Stimulated activated effector memory CD8-positive, alpha-beta T cell treated with anti-CD3 and anti-CD28 coated beads, Interleukin-12 subunit alpha, Interleukin-12 subunit beta, amount 100 ng/mL, for 72 hours (primary cell): ENCODE measurements at regions not wholly inside any gene's neighbourhood (a gene's known extent, or its start where the extent isn't known, plus 50 kb on each side); places are given as distances from the start of the nearest gene placed in this dataset.

Experiments used
- ATAC-seq: fragments of 150-1000 bp; cut with Tn5 transposase; 2 replicates; pipeline ENCODE4 v1.10.0; 2021
- DNase-seq, 2 donors: peaks; one replicate each; pipeline ENCODE4 v3.0.0; 2021 to 2022; ENCODE audit warnings: low spot score in 2 of 2
- H3K27ac Mint-ChIP-seq: one replicate; pipeline ENCODE4 v1.8.0; 2022; ENCODE audit warnings: mild to moderate bottlenecking, mixed read lengths
- H3K36me3 Mint-ChIP-seq: one replicate; pipeline ENCODE4 v1.8.0; 2022; ENCODE audit warnings: mild to moderate bottlenecking, mixed read lengths
- H3K4me1 Mint-ChIP-seq: one replicate; pipeline ENCODE4 v1.8.0; 2022; ENCODE audit warnings: mixed read lengths
- H3K4me3 Mint-ChIP-seq: one replicate; pipeline ENCODE4 v1.8.0; 2022; ENCODE audit warnings: mild to moderate bottlenecking, mixed read lengths
- H3K9me3 Mint-ChIP-seq: one replicate; pipeline ENCODE4 v1.8.0; 2022; ENCODE audit warnings: mixed read lengths

GRCh38 chr7:145986248-145986874 is 130.2 kb upstream of the CNTNAP2 start:
- DNase-seq (no peak), ATAC-seq (no peak)
- H3K27ac Mint-ChIP-seq, result no peak overlapping the region
- H3K9me3 Mint-ChIP-seq, result peaks cover 5% of the 10 kb centered on the region
- no peaks in the 10 kb centered on the region for H3K4me1 Mint-ChIP-seq
- no peaks in the 10 kb centered on the region for H3K36me3 Mint-ChIP-seq
- no peak overlapping the region for H3K4me3 Mint-ChIP-seq

- no peak overlapping the region for H3K4me3 Mint-ChIP-seq
- no peak overlapping the region for H3K27ac Mint-ChIP-seq
- H3K9me3 Mint-ChIP-seq, result peaks cover 6% of the 10 kb centered on the region
- DNase-seq (no peak), ATAC-seq (no peak)
- no peaks in the 10 kb centered on the region for H3K36me3 Mint-ChIP-seq
- H3K4me1 Mint-ChIP-seq, result no peaks in the 10 kb centered on the region
Observed at GRCh38 chr7:145978769-145979168, 137.8 kb upstream of the CNTNAP2 start.

GRCh38 chr7:145959981-145960380 is 156.6 kb upstream of the CNTNAP2 start:
- Mint-ChIP-seq H3K4me1 (no peaks in the 10 kb centered on the region), H3K36me3 (no peaks in the 10 kb centered on the region), H3K27ac (no peak overlapping the region), H3K4me3 (no peak overlapping the region), H3K9me3 (peaks cover 14% of the 10 kb centered on the region)
- ATAC-seq, result no peak
- no peak for DNase-seq

GRCh38 chr7:145957160-145957890 is 159.3 kb upstream of the CNTNAP2 start:
- Mint-ChIP-seq H3K36me3 (no peaks in the 10 kb centered on the region), H3K4me1 (no peaks in the 10 kb centered on the region), H3K4me3 (no peak overlapping the region), H3K27ac (no peak overlapping the region), H3K9me3 (peaks cover 7% of the 10 kb centered on the region)
- ATAC-seq (no peak), DNase-seq (no peak)

DNA sequence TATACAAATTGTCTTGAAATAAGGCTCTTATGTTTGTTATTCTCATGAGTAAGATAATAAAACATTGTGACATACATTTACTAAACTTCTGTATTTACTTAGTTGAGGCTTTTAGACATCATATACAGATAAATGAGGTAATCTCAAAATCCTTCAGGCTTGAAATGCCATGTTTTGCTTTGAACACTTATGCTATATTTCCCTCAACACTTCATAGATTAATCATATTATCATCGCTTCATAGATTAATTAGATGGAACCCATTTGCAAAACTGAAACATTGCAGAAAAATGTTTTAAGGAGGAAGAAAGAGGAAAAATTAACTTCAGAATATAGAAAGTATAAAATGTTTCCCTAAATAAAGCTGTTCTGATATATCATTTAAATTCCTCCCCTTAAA is 165.0 kb upstream of the CNTNAP2 start:
- ATAC-seq (no peak), DNase-seq (no peak)
- H3K4me1 Mint-ChIP-seq, result no peaks in the 10 kb centered on the region
- H3K27ac Mint-ChIP-seq, result no peak overlapping the region
- H3K9me3 Mint-ChIP-seq, result peaks cover 15% of the 10 kb centered on the region
- H3K4me3 Mint-ChIP-seq, result no peak overlapping the region
- H3K36me3 Mint-ChIP-seq, result no peaks in the 10 kb centered on the region

GRCh38 chr7:145928937-145929336 is 187.7 kb upstream of the CNTNAP2 start:
- no peaks in the 10 kb centered on the region for H3K4me1 Mint-ChIP-seq
- H3K9me3 Mint-ChIP-seq, result peaks cover 20% of the 10 kb centered on the region
- no peak overlapping the region for H3K4me3 Mint-ChIP-seq
- ATAC-seq, result no peak
- DNase-seq, result no peak
- no peaks in the 10 kb centered on the region for H3K36me3 Mint-ChIP-seq
- H3K27ac Mint-ChIP-seq, result no peak overlapping the region

GRCh38 chr7:145919712-145920111 is 196.9 kb upstream of the CNTNAP2 start:
- Mint-ChIP-seq H3K27ac (no peak overlapping the region), H3K4me3 (no peak overlapping the region), H3K36me3 (no peaks in the 10 kb centered on the region), H3K9me3 (peaks cover 23% of the 10 kb centered on the region), H3K4me1 (no peaks in the 10 kb centered on the region)
- ATAC-seq (no peak), DNase-seq (no peak)

GRCh38 chr7:145916776-145917175 is 199.8 kb upstream of the CNTNAP2 start:
- Mint-ChIP-seq H3K4me1 (no peaks in the 10 kb centered on the region), H3K36me3 (no peaks in the 10 kb centered on the region), H3K27ac (no peak overlapping the region), H3K4me3 (no peak overlapping the region), H3K9me3 (peaks cover 23% of the 10 kb centered on the region)
- no peak for ATAC-seq
- DNase-seq, result no peak

DNA sequence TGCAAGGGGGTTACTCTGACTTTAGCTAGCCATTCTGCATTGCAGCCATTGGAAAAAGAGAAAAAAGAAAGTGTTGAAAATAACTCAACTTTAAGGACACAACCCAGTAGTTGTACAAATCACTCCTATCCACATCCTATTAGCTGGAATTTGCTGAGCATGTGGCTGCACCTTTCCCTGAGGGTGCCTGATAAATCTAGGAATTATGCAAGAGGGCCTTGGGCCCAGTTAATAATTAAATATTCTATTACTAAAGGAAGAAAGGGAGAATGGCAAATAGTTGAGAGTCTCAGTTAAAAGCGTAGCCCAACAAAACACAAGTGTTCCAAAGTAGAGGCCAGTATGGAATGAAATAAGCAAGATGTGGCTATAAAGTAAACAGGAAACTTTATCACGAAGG is 200.9 kb upstream of the CNTNAP2 start:
- ATAC-seq (no peak), DNase-seq (no peak)
- H3K27ac Mint-ChIP-seq, result no peak overlapping the region
- H3K4me1 Mint-ChIP-seq, result no peaks in the 10 kb centered on the region
- no peak overlapping the region for H3K4me3 Mint-ChIP-seq
- peaks cover 23% of the 10 kb centered on the region for H3K9me3 Mint-ChIP-seq
- H3K36me3 Mint-ChIP-seq, result no peaks in the 10 kb centered on the region

- no peak overlapping the region for H3K27ac Mint-ChIP-seq
- no peaks in the 10 kb centered on the region for H3K4me1 Mint-ChIP-seq
- H3K36me3 Mint-ChIP-seq, result no peaks in the 10 kb centered on the region
- H3K9me3 Mint-ChIP-seq, result peaks cover 10% of the 10 kb centered on the region
- H3K4me3 Mint-ChIP-seq, result no peak overlapping the region
- ATAC-seq (no peak), DNase-seq (no peak)
Observed at GRCh38 chr7:145909991-145910513, 206.5 kb upstream of the CNTNAP2 start.

GRCh38 chr7:145903658-145904057 is 212.9 kb upstream of the CNTNAP2 start:
- no peak overlapping the region for H3K27ac Mint-ChIP-seq
- no peaks in the 10 kb centered on the region for H3K4me1 Mint-ChIP-seq
- no peak for DNase-seq
- no peaks in the 10 kb centered on the region for H3K36me3 Mint-ChIP-seq
- peaks cover 20% of the 10 kb centered on the region for H3K9me3 Mint-ChIP-seq
- ATAC-seq, result no peak
- H3K4me3 Mint-ChIP-seq, result no peak overlapping the region

DNA sequence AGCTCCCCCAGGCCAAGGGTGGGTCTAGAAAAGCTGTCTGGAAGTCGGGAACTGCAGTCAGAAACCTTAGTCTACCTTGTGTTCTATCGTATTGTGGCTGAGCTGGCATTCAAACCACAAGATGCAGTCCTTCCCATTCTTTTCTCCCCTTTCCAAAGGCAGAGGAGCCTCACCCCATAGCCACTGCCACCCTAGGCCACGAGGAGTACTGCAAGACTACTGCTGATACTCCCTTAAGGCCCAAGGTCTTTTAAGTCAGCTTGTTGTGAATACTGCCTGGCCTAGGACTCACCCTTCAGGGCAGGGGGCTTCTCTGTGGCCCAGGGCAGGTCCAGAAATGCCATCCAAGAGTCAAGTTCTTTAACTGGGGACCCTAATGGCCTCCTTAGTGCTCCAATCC is 214.5 kb upstream of the CNTNAP2 start:
- Mint-ChIP-seq H3K4me1 (no peaks in the 10 kb centered on the region), H3K27ac (no peak overlapping the region), H3K4me3 (no peak overlapping the region), H3K9me3 (peaks cover 29% of the 10 kb centered on the region), H3K36me3 (no peaks in the 10 kb centered on the region)
- DNase-seq (no peak), ATAC-seq (no peak)

DNA sequence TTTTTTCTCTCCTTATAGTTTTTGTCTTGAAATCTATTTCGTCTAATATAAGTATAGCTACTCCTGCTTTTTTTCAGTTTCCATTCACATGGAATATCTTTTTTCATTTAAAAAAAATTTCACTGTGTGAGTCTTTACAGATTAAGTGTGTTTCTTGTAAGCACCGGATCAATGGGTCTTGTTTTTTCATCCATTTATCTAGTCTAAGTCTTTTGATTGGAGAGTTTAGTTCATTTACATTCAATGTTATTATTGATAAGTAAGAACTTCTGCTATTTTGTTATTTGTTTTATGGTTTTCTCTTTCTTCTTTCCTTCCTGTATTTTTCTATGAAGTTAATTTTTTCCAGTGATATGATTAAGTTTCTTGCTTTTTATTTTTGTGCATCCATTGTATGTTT is 216.7 kb upstream of the CNTNAP2 start:
- ATAC-seq, result no peak
- no peak for DNase-seq
- no peaks in the 10 kb centered on the region for H3K36me3 Mint-ChIP-seq
- H3K4me1 Mint-ChIP-seq, result no peaks in the 10 kb centered on the region
- H3K9me3 Mint-ChIP-seq, result peaks cover 34% of the 10 kb centered on the region
- H3K4me3 Mint-ChIP-seq, result no peak overlapping the region
- H3K27ac Mint-ChIP-seq, result no peak overlapping the region

DNA sequence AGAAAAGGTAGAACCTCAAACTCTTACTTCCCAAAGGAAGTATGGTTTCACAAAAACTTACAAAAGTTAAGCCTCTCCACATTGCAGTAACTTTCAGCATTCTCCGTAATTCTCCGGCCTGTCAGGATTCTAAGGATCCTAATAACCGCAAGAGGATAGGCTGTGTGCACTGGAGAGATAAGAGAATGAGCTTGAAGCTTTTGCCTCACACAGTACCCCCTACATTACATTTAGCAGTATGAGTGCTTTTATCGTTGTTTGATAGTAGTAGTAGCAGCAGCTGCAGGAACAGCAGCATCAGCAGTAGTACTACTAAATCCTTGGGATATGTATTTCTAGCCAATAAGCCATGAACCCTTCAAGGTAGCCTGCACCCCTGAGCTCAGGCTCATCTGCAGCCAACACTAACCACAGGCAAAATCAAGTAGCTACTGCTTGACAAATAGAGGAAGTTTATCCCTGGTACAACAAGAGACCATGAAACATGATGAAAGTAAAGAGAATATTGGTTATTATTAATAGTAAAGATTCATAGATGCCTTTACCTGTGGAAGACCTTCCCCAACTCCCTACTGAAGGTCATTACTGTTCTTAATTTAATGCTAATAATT is 222.6 kb upstream of the CNTNAP2 start:
- no peak overlapping the region for H3K4me3 Mint-ChIP-seq

DNA sequence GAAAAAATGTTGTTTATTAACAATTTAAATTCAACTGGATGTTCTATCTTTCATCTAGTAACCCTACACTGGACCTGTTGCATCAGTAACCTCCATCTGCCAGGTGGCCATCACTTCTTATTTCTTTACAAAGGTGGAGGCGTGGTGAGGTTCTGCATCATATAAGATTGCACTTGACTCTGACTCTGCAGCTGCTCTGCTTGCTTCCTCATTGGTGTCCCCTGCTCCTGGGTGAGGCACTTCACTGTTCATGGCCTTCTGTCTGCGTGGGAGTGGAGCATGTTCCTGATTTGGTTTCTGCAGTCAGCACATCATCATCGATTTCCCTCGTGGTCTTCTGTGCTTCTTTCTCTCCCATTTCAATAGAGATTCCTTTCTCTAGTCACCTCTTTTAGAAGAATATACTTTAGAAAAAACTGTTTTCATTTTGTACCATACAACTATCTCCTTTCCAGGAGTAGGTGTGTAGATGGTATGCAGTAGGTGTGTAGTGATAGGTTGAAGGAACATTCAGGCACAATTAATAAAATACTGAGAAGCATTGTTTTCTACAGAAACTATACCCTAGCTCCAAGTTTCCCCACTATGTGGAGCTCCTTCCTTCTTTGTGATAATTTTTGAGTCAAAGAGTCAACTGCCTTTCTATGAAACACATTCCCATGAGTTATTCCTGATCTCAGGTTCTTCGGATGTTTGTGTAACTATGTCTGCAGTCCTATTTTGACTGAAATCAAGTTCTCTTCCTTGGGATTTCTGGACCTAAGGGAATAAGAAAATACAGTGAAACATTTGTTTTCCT is 231.7 kb upstream of the CNTNAP2 start:
- DNase-seq (no peak), ATAC-seq (no peak)
- Mint-ChIP-seq H3K27ac (no peak overlapping the region), H3K4me1 (no peaks in the 10 kb centered on the region), H3K9me3 (peaks cover 21% of the 10 kb centered on the region), H3K4me3 (no peak overlapping the region), H3K36me3 (no peaks in the 10 kb centered on the region)

More for the DNA sequence above, 222.6 kb upstream of the CNTNAP2 start:
- no peaks in the 10 kb centered on the region for H3K4me1 Mint-ChIP-seq
- H3K27ac Mint-ChIP-seq, result no peak overlapping the region
- H3K9me3 Mint-ChIP-seq, result peaks cover 32% of the 10 kb centered on the region
- ATAC-seq (no peak), DNase-seq (no peak)
- no peaks in the 10 kb centered on the region for H3K36me3 Mint-ChIP-seq
